Psoas muscle (tissue), 7 donors: ENCODE measurements at regions not wholly inside any gene's neighbourhood (a gene's known extent, or its start where the extent isn't known, plus 50 kb on each side); places are given as distances from the start of the nearest gene placed in this dataset.

ENCODE experiments used
- ATAC-seq, 4 donors: fragments of 200-7000 bp; cut with Tn5 transposase; one replicate each; pipeline ENCODE4 v1.9.1; 2020; ENCODE audit warnings: moderate library complexity in 3 of 4, mild to moderate bottlenecking in 2 of 4
- DNase-seq, 2 donors: peaks; one replicate each; pipeline ENCODE4 v3.0.0-alpha.2; 2020
- H3K27ac ChIP-seq: fragments of 200-600 bp; one replicate; pipeline ENCODE4 v1.8.0; 2022
- H3K27me3 ChIP-seq, 3 donors: fragments of 200-600 bp in 1 of 3; one replicate each; pipeline versions ENCODE4 v1.6.1 to v1.8.0; 2013 to 2022; ENCODE audit warnings: low read length in 2 of 3, mild to moderate bottlenecking in 2 of 3, moderate library complexity in 1 of 3; ENCODE audit not compliant: insufficient read depth in 3 of 3
- H3K36me3 ChIP-seq, 2 donors: fragments of 200-600 bp in 1 of 2; one replicate each; pipeline versions ENCODE4 v1.6.1 to v1.8.0; 2013 to 2022; ENCODE audit warnings: low read depth in 1 of 2, mild to moderate bottlenecking in 1 of 2, moderate library complexity in 1 of 2; ENCODE audit not compliant: insufficient read depth in 1 of 2
- H3K4me1 ChIP-seq: fragments of 200-600 bp; one replicate; pipeline ENCODE4 v1.8.0; 2022
- H3K4me3 ChIP-seq: fragments of 200-600 bp; one replicate; pipeline ENCODE4 v1.8.0; 2022; ENCODE audit warnings: mild to moderate bottlenecking
- H3K9me3 ChIP-seq: fragments of 200-600 bp; one replicate; pipeline ENCODE4 v1.8.0; 2022
- WGBS, 3 donors: extraction: QIAGEN DNeasy Blood & Tissue Kit; methylation state at CpG; one replicate each; pipeline versions ENCODE4 v1.1.6 to v1.1.7; 2013; 5-methylcytosine and 5-hydroxymethylcytosine counted together
- intact Hi-C, 2 donors: fragments of 100-400 bp; cut with DNase I; formaldehyde crosslinking; loops; one replicate each; pipeline versions ENCODE4 v1.11.0 to v1.14.2; 2022
- TF ChIP-seq, protein P1 (sequence below): fragments of 200-600 bp; IDR thresholded peaks from one replicate; pipeline ENCODE4 v1.8.0; 2022; ENCODE audit warnings: antibody characterized with exemption
- donor health status: healthy with polysubstance abuse.
- donor health status: DM: no; HTN: no; CAD: no; lungs with moderate emphysema.
- donor health status: Bipolar disorder and iron deficiency.
- donor health status: healthy.
- donor health status: DM: yes; HTN: yes; CAD: no.
- donor health status: DM: no; HTN: no; CAD: no.
- donor health status: DM: yes; HTN: yes; CAD: no.

- ATAC-seq (no peak), DNase-seq (no peak)
- Histone ChIP-seq H3K4me1 (no peaks in the 10 kb centered on the region), H3K27ac (no peak overlapping the region), H3K36me3 (no peaks in the 10 kb centered on the region), H3K9me3 (no peaks in the 10 kb centered on the region), H3K27me3 (no peaks in the 10 kb centered on the region), H3K4me3 (no peak overlapping the region)
- TF ChIP-seq, protein P1, sequence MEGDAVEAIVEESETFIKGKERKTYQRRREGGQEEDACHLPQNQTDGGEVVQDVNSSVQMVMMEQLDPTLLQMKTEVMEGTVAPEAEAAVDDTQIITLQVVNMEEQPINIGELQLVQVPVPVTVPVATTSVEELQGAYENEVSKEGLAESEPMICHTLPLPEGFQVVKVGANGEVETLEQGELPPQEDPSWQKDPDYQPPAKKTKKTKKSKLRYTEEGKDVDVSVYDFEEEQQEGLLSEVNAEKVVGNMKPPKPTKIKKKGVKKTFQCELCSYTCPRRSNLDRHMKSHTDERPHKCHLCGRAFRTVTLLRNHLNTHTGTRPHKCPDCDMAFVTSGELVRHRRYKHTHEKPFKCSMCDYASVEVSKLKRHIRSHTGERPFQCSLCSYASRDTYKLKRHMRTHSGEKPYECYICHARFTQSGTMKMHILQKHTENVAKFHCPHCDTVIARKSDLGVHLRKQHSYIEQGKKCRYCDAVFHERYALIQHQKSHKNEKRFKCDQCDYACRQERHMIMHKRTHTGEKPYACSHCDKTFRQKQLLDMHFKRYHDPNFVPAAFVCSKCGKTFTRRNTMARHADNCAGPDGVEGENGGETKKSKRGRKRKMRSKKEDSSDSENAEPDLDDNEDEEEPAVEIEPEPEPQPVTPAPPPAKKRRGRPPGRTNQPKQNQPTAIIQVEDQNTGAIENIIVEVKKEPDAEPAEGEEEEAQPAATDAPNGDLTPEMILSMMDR, result no peak
- intact Hi-C loops, result no loop called here
- WGBS, 3 donors, result 92 to 95% (median 95%) methylated on average over 2 of the region's 2 CpGs
These were observed 1102.6 kb upstream of the PIK3C3 start for GRCh38 chr18:40852406-40852805.

DNA sequence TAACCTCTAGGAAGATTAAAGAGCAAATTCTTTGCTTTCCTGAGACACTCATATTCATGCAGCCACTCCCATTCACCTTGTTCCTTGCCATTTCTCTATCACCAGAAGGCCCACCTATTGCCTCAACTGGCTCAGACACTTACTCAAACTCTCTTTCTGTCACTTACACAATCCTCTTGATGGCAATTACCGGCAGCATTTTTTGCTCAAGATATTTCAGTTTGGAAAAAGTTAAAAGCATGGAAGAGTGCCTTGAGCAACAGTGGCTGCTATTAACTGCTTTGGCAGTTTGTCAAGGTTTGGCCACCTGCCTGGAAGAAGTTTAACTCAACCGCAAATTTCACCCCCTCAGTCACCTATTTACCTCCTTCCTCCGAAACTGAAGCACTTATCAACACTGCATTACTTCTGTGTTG lies 1104.0 kb upstream of the PIK3C3 start:
- WGBS, 3 donors, result 40 to 57% (median 40%) methylated on average over 3 of the region's 3 CpGs
- Histone ChIP-seq H3K27me3 (no peaks in the 10 kb centered on the region), H3K4me1 (no peaks in the 10 kb centered on the region), H3K4me3 (no peak overlapping the region), H3K27ac (no peak overlapping the region), H3K36me3 (no peaks in the 10 kb centered on the region), H3K9me3 (no peaks in the 10 kb centered on the region)
- ATAC-seq (no peak), DNase-seq (no peak)
- intact Hi-C loops, result no loop called here
- TF ChIP-seq, protein P1, result no peak

GRCh38 chr18:40849886-40850285 lies 1105.1 kb upstream of the PIK3C3 start:
- intact Hi-C loops, result no loop called here
- ATAC-seq, result no peak

GRCh38 chr18:40841467-40841866 lies 1113.6 kb upstream of the PIK3C3 start:
- Histone ChIP-seq H3K4me3 (no peak overlapping the region), H3K36me3 (no peaks in the 10 kb centered on the region), H3K9me3 (no peaks in the 10 kb centered on the region), H3K27me3 (no peaks in the 10 kb centered on the region), H3K27ac (no peak overlapping the region), H3K4me1 (no peaks in the 10 kb centered on the region)
- DNase-seq (no peak), ATAC-seq (no peak)
- TF ChIP-seq, protein P1, result no peak
- intact Hi-C loops, result no loop called here

More at GRCh38 chr18:40849886-40850285, 1105.1 kb upstream of the PIK3C3 start:
- Histone ChIP-seq H3K27ac (no peak overlapping the region), H3K27me3 (no peaks in the 10 kb centered on the region), H3K36me3 (no peaks in the 10 kb centered on the region), H3K9me3 (no peaks in the 10 kb centered on the region), H3K4me1 (no peaks in the 10 kb centered on the region), H3K4me3 (no peak overlapping the region)
- TF ChIP-seq, protein P1, result no peak
- 31 to 38% (median 32%) methylated on average over 1 of the region's 1 CpG for WGBS, 3 donors
- no peak for DNase-seq

DNA sequence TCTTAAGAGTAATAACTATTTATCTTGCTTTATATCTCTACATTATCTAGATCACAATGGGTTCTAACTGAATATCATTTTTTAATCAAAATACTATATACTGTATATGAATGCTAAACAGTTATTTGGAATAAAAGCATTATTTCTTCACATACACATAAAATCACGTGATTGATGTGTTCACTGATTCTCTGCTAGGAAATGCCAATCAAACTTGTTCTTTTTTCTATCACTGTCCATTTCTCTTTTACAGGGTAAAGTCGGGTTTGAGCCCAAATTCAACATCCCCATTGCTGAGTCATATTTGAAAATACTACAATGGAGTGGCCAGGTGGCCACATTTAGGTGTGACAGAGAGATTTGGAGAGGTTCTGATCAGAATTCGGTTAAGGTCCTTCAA lies 1114.0 kb upstream of the PIK3C3 start:
- TF ChIP-seq, protein P1, result no peak
- Histone ChIP-seq H3K27me3 (no peaks in the 10 kb centered on the region), H3K36me3 (no peaks in the 10 kb centered on the region), H3K4me1 (no peaks in the 10 kb centered on the region), H3K9me3 (no peaks in the 10 kb centered on the region), H3K4me3 (no peak overlapping the region), H3K27ac (no peak overlapping the region)
- no peak for DNase-seq
- intact Hi-C loops, result no loop called here
- no peak for ATAC-seq
- WGBS, 3 donors, result 57 to 73% (median 72%) methylated on average over 3 of the region's 3 CpGs
